ENCODE measurements at regions not wholly inside any gene's neighbourhood (a gene's known extent, or its start where the extent isn't known, plus 50 kb on each side); places are given as distances from the start of the nearest gene placed in this dataset.

GRCh38 chr17:73785958-73786743 lies 141.9 kb upstream of the SDK2 start:
- peaks cover 87% of the 10 kb centered on the region for H3K27me3 ChIP-seq (replicated peaks; ENCODE audit: control insufficient read depth, insufficient read depth, low read length)
- no peak for DNase-seq (ENCODE audit: low read depth)
- peaks cover 4% of the 10 kb centered on the region for H3K4me1 ChIP-seq (ENCODE audit: control insufficient read depth, insufficient read depth, low read length)
- H3K9ac ChIP-seq (ENCODE audit: low read length) = no peak overlapping the region
- H3K36me3 ChIP-seq (ENCODE audit: control insufficient read depth, insufficient read depth, low read length, severe bottlenecking) = no peaks in the 10 kb centered on the region
- peaks cover 12% of the 10 kb centered on the region for H3K9me3 ChIP-seq (ENCODE audit: control insufficient read depth, low read length)
- no peak overlapping the region for H3K4me3 ChIP-seq (ENCODE audit: low read length)

- no peaks in the 10 kb centered on the region for H3K36me3 ChIP-seq (ENCODE audit: control insufficient read depth, insufficient read depth, low read length, severe bottlenecking)
- no peak for DNase-seq (ENCODE audit: low read depth)
Observed at GRCh38 chr17:73787076-73788059, 143.1 kb upstream of the SDK2 start.

DNA sequence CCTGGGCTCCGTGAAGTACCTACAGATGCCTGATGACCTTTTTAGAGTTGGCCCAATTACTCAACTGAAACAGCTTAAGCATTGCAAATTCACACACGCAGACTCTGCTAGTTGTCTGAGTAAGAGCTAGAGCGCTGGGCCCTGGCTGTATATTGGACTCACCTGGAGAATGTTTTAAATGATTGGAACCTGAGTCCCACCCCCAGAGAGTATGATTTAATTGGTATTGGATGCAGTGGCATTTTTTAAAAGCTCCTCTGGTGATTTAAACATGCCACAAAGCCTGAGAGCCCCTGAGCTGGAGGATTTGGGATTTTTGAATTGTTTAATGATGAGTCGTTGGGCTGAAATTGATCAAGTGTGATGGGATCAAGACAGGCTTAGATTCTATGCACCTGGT lies 143.9 kb upstream of the SDK2 start:
- DNase-seq (ENCODE audit: low read depth) = no peak
- H3K36me3 ChIP-seq (ENCODE audit: control insufficient read depth, insufficient read depth, low read length, severe bottlenecking) = no peaks in the 10 kb centered on the region
- peaks cover 4% of the 10 kb centered on the region for H3K4me1 ChIP-seq (ENCODE audit: control insufficient read depth, insufficient read depth, low read length)
- H3K27me3 ChIP-seq (replicated peaks; ENCODE audit: control insufficient read depth, insufficient read depth, low read length) = peaks cover 83% of the 10 kb centered on the region
- no peak overlapping the region for H3K9ac ChIP-seq (ENCODE audit: low read length)
- H3K4me3 ChIP-seq (ENCODE audit: low read length) = no peak overlapping the region
- H3K9me3 ChIP-seq (ENCODE audit: control insufficient read depth, low read length) = peaks cover 12% of the 10 kb centered on the region

More at GRCh38 chr17:73787076-73788059, 143.1 kb upstream of the SDK2 start:
- H3K9ac ChIP-seq (ENCODE audit: low read length) = no peak overlapping the region
- H3K9me3 ChIP-seq (ENCODE audit: control insufficient read depth, low read length) = peaks cover 12% of the 10 kb centered on the region
- peaks cover 4% of the 10 kb centered on the region for H3K4me1 ChIP-seq (ENCODE audit: control insufficient read depth, insufficient read depth, low read length)
- H3K4me3 ChIP-seq (ENCODE audit: low read length) = no peak overlapping the region
- peaks cover 84% of the 10 kb centered on the region for H3K27me3 ChIP-seq (replicated peaks; ENCODE audit: control insufficient read depth, insufficient read depth, low read length)

DNA sequence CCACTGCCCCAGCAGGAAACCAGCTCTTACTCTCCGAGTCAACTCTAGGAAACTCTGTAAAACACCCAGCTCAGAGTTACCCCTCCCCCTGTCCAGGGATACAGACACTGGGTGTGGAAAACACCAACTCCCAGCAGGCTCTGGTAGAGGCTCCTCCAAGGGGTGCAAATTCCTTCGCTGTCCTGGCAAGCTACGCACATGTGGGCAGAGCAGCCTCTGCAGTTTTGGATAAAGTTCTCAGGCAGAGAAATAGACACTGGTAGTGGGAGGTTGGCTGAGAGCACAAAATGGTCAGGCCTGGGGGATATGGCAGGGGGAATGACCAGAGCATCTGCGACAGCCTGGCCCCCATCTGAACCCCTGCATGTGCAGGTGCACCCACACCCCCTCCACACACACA lies 146.9 kb upstream of the SDK2 start:
- Histone ChIP-seq H3K36me3 (ENCODE audit: control insufficient read depth, insufficient read depth, low read length, severe bottlenecking) (no peaks in the 10 kb centered on the region), H3K4me3 (ENCODE audit: low read length) (no peak overlapping the region), H3K27me3 (replicated peaks; ENCODE audit: control insufficient read depth, insufficient read depth, low read length) (peaks cover 73% of the 10 kb centered on the region), H3K9ac (ENCODE audit: low read length) (no peak overlapping the region), H3K4me1 (ENCODE audit: control insufficient read depth, insufficient read depth, low read length) (peaks cover 4% of the 10 kb centered on the region), H3K9me3 (ENCODE audit: control insufficient read depth, low read length) (peaks cover 12% of the 10 kb centered on the region)
- DNase-seq (ENCODE audit: low read depth) = no peak

DNA sequence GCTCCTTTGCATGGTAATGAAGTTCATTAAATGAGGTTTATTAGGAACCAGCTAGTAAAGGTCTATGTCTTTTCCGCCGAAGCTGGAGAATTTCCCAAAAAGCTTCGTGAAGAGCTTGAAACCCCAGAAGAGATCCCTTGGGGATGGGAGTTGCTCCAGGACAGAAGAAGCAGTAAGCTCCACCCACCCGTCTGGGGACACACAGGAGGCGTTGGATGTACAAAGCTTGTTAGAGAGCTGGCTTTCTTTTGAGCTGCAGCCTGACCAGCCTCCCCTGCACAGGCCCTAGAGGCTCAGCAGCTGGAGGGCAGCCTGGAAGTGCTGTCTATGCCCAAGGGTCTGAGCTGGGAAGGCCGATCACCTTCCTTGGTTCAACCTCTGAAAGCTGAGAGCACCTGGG lies 147.4 kb upstream of the SDK2 start:
- H3K9me3 ChIP-seq (ENCODE audit: control insufficient read depth, low read length) = peaks cover 12% of the 10 kb centered on the region
- H3K27me3 ChIP-seq (replicated peaks; ENCODE audit: control insufficient read depth, insufficient read depth, low read length) = peaks cover 68% of the 10 kb centered on the region
- DNase-seq (ENCODE audit: low read depth) = no peak
- no peaks in the 10 kb centered on the region for H3K36me3 ChIP-seq (ENCODE audit: control insufficient read depth, insufficient read depth, low read length, severe bottlenecking)
- H3K4me3 ChIP-seq (ENCODE audit: low read length) = no peak overlapping the region
- no peak overlapping the region for H3K9ac ChIP-seq (ENCODE audit: low read length)
- H3K4me1 ChIP-seq (ENCODE audit: control insufficient read depth, insufficient read depth, low read length) = peaks cover 1% of the 10 kb centered on the region

GRCh38 chr17:73792994-73793393 lies 148.7 kb upstream of the SDK2 start:
- Histone ChIP-seq H3K9me3 (ENCODE audit: control insufficient read depth, low read length) (peaks cover 12% of the 10 kb centered on the region), H3K36me3 (ENCODE audit: control insufficient read depth, insufficient read depth, low read length, severe bottlenecking) (no peaks in the 10 kb centered on the region), H3K4me1 (ENCODE audit: control insufficient read depth, insufficient read depth, low read length) (peaks cover 15% of the 10 kb centered on the region), H3K27me3 (replicated peaks; ENCODE audit: control insufficient read depth, insufficient read depth, low read length) (peaks cover 55% of the 10 kb centered on the region), H3K4me3 (ENCODE audit: low read length) (no peak overlapping the region), H3K9ac (ENCODE audit: low read length) (no peak overlapping the region)
- DNase-seq (ENCODE audit: low read depth) = no peak

GRCh38 chr17:73794336-73794735 lies 150.1 kb upstream of the SDK2 start:
- Histone ChIP-seq H3K9me3 (ENCODE audit: control insufficient read depth, low read length) (peaks cover 3% of the 10 kb centered on the region), H3K27me3 (replicated peaks; ENCODE audit: control insufficient read depth, insufficient read depth, low read length) (peaks cover 49% of the 10 kb centered on the region), H3K9ac (ENCODE audit: low read length) (no peak overlapping the region), H3K4me1 (ENCODE audit: control insufficient read depth, insufficient read depth, low read length) (peaks cover 22% of the 10 kb centered on the region), H3K36me3 (ENCODE audit: control insufficient read depth, insufficient read depth, low read length, severe bottlenecking) (no peaks in the 10 kb centered on the region), H3K4me3 (ENCODE audit: low read length) (no peak overlapping the region)
- no peak for DNase-seq (ENCODE audit: low read depth)

- no peaks in the 10 kb centered on the region for H3K9me3 ChIP-seq (ENCODE audit: control insufficient read depth, low read length)
- no peak overlapping the region for H3K9ac ChIP-seq (ENCODE audit: low read length)
- H3K4me1 ChIP-seq (ENCODE audit: control insufficient read depth, insufficient read depth, low read length) = peaks cover 22% of the 10 kb centered on the region
- no peak for DNase-seq (ENCODE audit: low read depth)
- H3K4me3 ChIP-seq (ENCODE audit: low read length) = no peak overlapping the region
- H3K36me3 ChIP-seq (ENCODE audit: control insufficient read depth, insufficient read depth, low read length, severe bottlenecking) = no peaks in the 10 kb centered on the region
- peaks cover 36% of the 10 kb centered on the region for H3K27me3 ChIP-seq (replicated peaks; ENCODE audit: control insufficient read depth, insufficient read depth, low read length)
Observed at GRCh38 chr17:73795730-73796129, 151.5 kb upstream of the SDK2 start.

GRCh38 chr17:73797594-73798110 lies 153.4 kb upstream of the SDK2 start:
- peaks cover 37% of the 10 kb centered on the region for H3K27me3 ChIP-seq (replicated peaks; ENCODE audit: control insufficient read depth, insufficient read depth, low read length)
- peak overlapping the region; percentile 11 for H3K4me3 ChIP-seq (ENCODE audit: low read length)
- no peaks in the 10 kb centered on the region for H3K36me3 ChIP-seq (ENCODE audit: control insufficient read depth, insufficient read depth, low read length, severe bottlenecking)
- no peak for DNase-seq (ENCODE audit: low read depth)
- no peak overlapping the region for H3K9ac ChIP-seq (ENCODE audit: low read length)
- peaks cover 2% of the 10 kb centered on the region for H3K9me3 ChIP-seq (ENCODE audit: control insufficient read depth, low read length)
- peaks cover 22% of the 10 kb centered on the region for H3K4me1 ChIP-seq (ENCODE audit: control insufficient read depth, insufficient read depth, low read length)

DNA sequence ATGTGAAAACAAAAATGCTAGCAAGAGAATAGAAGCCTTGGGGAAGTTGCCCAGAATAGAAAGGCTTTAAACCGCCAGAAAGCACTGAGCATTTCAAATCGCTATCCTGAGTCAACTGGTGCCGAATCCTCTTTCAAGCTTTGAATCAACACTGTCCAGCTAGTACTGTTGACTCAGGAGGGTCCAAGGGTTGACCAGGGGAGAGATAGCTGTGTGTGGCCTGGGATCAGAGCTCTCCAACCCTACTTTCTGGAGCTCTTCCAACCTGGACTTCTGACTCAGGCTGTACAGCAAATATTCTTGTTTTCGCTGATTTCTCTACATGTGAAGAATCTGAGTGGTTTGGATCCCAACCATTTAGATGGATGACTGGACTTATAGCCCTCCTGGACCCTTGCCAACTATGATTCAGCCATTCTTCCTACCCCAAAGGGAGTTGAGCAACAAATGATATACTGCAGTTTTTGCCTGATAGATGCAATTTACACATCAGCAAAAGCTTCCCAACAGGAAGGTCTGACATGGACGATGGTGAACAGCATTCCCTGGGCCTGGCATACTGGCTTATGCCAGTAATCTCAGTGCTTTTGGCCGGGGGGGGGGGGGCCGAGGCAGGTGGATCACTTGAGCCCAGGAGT lies 154.0 kb upstream of the SDK2 start:
- no peak for DNase-seq (ENCODE audit: low read depth)
- no peak overlapping the region for H3K9ac ChIP-seq (ENCODE audit: low read length)
- H3K27me3 ChIP-seq (replicated peaks; ENCODE audit: control insufficient read depth, insufficient read depth, low read length) = peaks cover 37% of the 10 kb centered on the region
- H3K9me3 ChIP-seq (ENCODE audit: control insufficient read depth, low read length) = peaks cover 8% of the 10 kb centered on the region
- no peak overlapping the region for H3K4me3 ChIP-seq (ENCODE audit: low read length)
- peaks cover 22% of the 10 kb centered on the region for H3K4me1 ChIP-seq (ENCODE audit: control insufficient read depth, insufficient read depth, low read length)
- no peaks in the 10 kb centered on the region for H3K36me3 ChIP-seq (ENCODE audit: control insufficient read depth, insufficient read depth, low read length, severe bottlenecking)

- Histone ChIP-seq H3K4me3 (ENCODE audit: low read length) (no peak overlapping the region), H3K9me3 (ENCODE audit: control insufficient read depth, low read length) (peaks cover 10% of the 10 kb centered on the region), H3K4me1 (ENCODE audit: control insufficient read depth, insufficient read depth, low read length) (peaks cover 22% of the 10 kb centered on the region), H3K36me3 (ENCODE audit: control insufficient read depth, insufficient read depth, low read length, severe bottlenecking) (no peaks in the 10 kb centered on the region), H3K27me3 (replicated peaks; ENCODE audit: control insufficient read depth, insufficient read depth, low read length) (peaks cover 32% of the 10 kb centered on the region), H3K9ac (ENCODE audit: low read length) (no peak overlapping the region)
- no peak for DNase-seq (ENCODE audit: low read depth)
Observed at GRCh38 chr17:73799096-73799495, 154.9 kb upstream of the SDK2 start.

Data from adipocyte (in vitro differentiated cells).